Panc1 (cell line): ENCODE measurements at regions not wholly inside any gene's neighbourhood (a gene's known extent, or its start where the extent isn't known, plus 50 kb on each side); places are given as distances from the start of the nearest gene placed in this dataset.

Experiments
- ATAC-seq: fragments of 200-7000 bp; cut with Tn5 transposase; 2 replicates; pipeline ENCODE4 v1.9.1; 2020; ENCODE audit warnings: mild to moderate bottlenecking, moderate library complexity
- BruUV-seq: library from RNA; stranded (reverse); fragments of 400-500 nt; replicated peaks from 2 replicates; lab custom pipeline; 2021; lab: Mats Ljungman, UMichigan
- CTCF ChIA-PET: fragments of 300-600 bp; sonication (Branson Sonifier 250); formaldehyde crosslinking; loops from one replicate; lab custom pipeline; 2022; ENCODE audit warnings: antibody characterized with exemption; lab: Charles Lee
- POLR2A ChIA-PET: fragments of 300-600 bp; sonication (Branson Sonifier 250); formaldehyde crosslinking; loops from one replicate; lab custom pipeline; 2022; ENCODE audit warnings: antibody characterized with exemption; lab: Charles Lee
- DNase-seq: peaks from one replicate; pipeline ENCODE4 v3.0.0-alpha.2; 2010; ENCODE audit warnings: low read depth, low spot score
- H3K27ac ChIP-seq: 2 replicates; pipeline ENCODE4 v1.5.1; 2011; ENCODE audit warnings: mild to moderate bottlenecking, low read length, inconsistent platforms
- H3K27me3 ChIP-seq: fragments of 200-500 bp; sonication (Bioruptor generic); 2 replicates; pipeline ENCODE4 v1.6.0; 2014; ENCODE audit warnings: low read length, inconsistent platforms; ENCODE audit not compliant: control insufficient read depth, insufficient read depth
- H3K36me3 ChIP-seq: fragments of 200-500 bp; sonication (Bioruptor generic); 2 replicates; pipeline ENCODE4 v1.5.1; 2014; ENCODE audit warnings: inconsistent platforms, mild to moderate bottlenecking, low read length, moderate library complexity; ENCODE audit not compliant: control insufficient read depth, insufficient read depth
- H3K4me1 ChIP-seq: 2 replicates; pipeline ENCODE4 v1.5.1; 2011; ENCODE audit warnings: inconsistent platforms, mild to moderate bottlenecking, low read length, moderate library complexity; ENCODE audit not compliant: control insufficient read depth, insufficient read depth
- H3K4me3 ChIP-seq, 2 experiments: 2 replicates each; pipeline ENCODE4 v1.5.1; 2011 to 2012; ENCODE audit warnings: low read depth in 2 of 2, low read length in 2 of 2, mild to moderate bottlenecking in 2 of 2, inconsistent platforms in 1 of 2, moderate library complexity in 1 of 2
- H3K9me3 ChIP-seq: fragments of 200-500 bp; sonication (Bioruptor generic); 2 replicates; pipeline ENCODE4 v1.5.1; 2014; ENCODE audit warnings: low read depth, mild to moderate bottlenecking, inconsistent platforms, low read length, moderate library complexity; ENCODE audit not compliant: control insufficient read depth, insufficient read depth
- POLR2AphosphoS5 ChIP-seq: IDR thresholded peaks from 2 replicates; pipeline ENCODE4 v1.6.1; 2012; ENCODE audit warnings: mild to moderate bottlenecking, low read depth, low read length, moderate library complexity
- SIN3A ChIP-seq: IDR thresholded peaks from 2 replicates; pipeline ENCODE4 v1.6.1; 2012; ENCODE audit warnings: low read depth, mild to moderate bottlenecking, low read length, moderate library complexity, borderline replicate concordance; ENCODE audit not compliant: insufficient read depth
- TCF7L2 ChIP-seq: IDR thresholded peaks from 2 replicates; pipeline ENCODE4 v1.6.1; 2011; ENCODE audit warnings: mild to moderate bottlenecking, low read depth, low read length, inconsistent platforms
- in situ Hi-C: cut with HindIII; loops from 2 replicates; pipeline ENCODE4 v1.10.0; 2016; ENCODE audit warnings: low sequenced_read_pairs, low pct_unique_long_range_greater_than_20kb
- intact Hi-C: fragments of 100-400 bp; cut with micrococcal nuclease; formaldehyde crosslinking; loops from one replicate; pipeline ENCODE4 v1.10.0; 2022; ENCODE audit not compliant: unreplicated experiment
- TF ChIP-seq, protein P1 (sequence below), 2 experiments: IDR thresholded peaks; 2 replicates each; pipeline ENCODE4 v1.6.1; 2011 to 2012; ENCODE audit warnings: low read depth in 2 of 2, control low read depth in 1 of 2, low read length in 1 of 2, mild to moderate bottlenecking in 1 of 2, moderate library complexity in 1 of 2; ENCODE audit not compliant: insufficient read depth in 1 of 2
- TF ChIP-seq, protein P2 (sequence below): fragments of 450-650 bp; IDR thresholded peaks from 2 replicates; pipeline ENCODE4 v1.5.1; 2017; ENCODE audit warnings: mild to moderate bottlenecking

DNA sequence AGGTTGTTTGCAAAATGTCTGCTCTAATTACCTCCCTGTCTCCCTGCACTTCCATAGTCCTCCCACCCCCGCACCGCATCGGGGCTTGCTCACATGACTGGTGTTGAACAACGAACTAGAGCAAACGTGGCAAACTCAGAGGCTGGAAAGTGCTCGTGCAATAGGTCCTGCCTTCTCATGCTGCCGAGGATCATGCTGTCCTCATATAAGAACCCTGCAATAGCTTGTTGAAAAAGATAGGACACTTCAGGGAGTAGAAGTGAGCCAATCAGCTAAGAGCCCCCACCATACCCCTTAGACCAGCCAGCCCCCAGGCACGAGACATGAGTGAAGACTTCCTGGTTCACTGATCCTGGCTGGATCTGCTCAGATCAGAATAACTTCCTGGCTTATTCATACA lies 219.2 kb downstream of the C6orf118 start:
- intact Hi-C loops (no loop called here), in situ Hi-C loops (no loop called here)
- no peaks in the 10 kb centered on the region for H3K27me3 ChIP-seq
- POLR2A ChIA-PET, result no interaction called here
- no peaks in the 10 kb centered on the region for H3K4me1 ChIP-seq
- TF ChIP-seq, protein P1, sequence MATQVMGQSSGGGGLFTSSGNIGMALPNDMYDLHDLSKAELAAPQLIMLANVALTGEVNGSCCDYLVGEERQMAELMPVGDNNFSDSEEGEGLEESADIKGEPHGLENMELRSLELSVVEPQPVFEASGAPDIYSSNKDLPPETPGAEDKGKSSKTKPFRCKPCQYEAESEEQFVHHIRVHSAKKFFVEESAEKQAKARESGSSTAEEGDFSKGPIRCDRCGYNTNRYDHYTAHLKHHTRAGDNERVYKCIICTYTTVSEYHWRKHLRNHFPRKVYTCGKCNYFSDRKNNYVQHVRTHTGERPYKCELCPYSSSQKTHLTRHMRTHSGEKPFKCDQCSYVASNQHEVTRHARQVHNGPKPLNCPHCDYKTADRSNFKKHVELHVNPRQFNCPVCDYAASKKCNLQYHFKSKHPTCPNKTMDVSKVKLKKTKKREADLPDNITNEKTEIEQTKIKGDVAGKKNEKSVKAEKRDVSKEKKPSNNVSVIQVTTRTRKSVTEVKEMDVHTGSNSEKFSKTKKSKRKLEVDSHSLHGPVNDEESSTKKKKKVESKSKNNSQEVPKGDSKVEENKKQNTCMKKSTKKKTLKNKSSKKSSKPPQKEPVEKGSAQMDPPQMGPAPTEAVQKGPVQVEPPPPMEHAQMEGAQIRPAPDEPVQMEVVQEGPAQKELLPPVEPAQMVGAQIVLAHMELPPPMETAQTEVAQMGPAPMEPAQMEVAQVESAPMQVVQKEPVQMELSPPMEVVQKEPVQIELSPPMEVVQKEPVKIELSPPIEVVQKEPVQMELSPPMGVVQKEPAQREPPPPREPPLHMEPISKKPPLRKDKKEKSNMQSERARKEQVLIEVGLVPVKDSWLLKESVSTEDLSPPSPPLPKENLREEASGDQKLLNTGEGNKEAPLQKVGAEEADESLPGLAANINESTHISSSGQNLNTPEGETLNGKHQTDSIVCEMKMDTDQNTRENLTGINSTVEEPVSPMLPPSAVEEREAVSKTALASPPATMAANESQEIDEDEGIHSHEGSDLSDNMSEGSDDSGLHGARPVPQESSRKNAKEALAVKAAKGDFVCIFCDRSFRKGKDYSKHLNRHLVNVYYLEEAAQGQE (IDR thresholded peaks at IDR 0.05; ENCODE audit: insufficient read depth in 1 of 2, low read depth in 2 of 2, low read length in 1 of 2), result no peak
- TF ChIP-seq, protein P2, sequence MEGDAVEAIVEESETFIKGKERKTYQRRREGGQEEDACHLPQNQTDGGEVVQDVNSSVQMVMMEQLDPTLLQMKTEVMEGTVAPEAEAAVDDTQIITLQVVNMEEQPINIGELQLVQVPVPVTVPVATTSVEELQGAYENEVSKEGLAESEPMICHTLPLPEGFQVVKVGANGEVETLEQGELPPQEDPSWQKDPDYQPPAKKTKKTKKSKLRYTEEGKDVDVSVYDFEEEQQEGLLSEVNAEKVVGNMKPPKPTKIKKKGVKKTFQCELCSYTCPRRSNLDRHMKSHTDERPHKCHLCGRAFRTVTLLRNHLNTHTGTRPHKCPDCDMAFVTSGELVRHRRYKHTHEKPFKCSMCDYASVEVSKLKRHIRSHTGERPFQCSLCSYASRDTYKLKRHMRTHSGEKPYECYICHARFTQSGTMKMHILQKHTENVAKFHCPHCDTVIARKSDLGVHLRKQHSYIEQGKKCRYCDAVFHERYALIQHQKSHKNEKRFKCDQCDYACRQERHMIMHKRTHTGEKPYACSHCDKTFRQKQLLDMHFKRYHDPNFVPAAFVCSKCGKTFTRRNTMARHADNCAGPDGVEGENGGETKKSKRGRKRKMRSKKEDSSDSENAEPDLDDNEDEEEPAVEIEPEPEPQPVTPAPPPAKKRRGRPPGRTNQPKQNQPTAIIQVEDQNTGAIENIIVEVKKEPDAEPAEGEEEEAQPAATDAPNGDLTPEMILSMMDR, result no peak
- TF ChIP-seq SIN3A, result no peak
- no peak for TF ChIP-seq TCF7L2
- no peak for TF ChIP-seq POLR2AphosphoS5
- no peak for DNase-seq
- H3K36me3 ChIP-seq, result no peaks in the 10 kb centered on the region
- no TSS peak for BruUV-seq
- no peak for ATAC-seq
- no peak overlapping the region for H3K27ac ChIP-seq
- no peaks in the 10 kb centered on the region for H3K9me3 ChIP-seq
- CTCF ChIA-PET, result no interaction called here
- H3K4me3 ChIP-seq, result no peak overlapping the region

DNA sequence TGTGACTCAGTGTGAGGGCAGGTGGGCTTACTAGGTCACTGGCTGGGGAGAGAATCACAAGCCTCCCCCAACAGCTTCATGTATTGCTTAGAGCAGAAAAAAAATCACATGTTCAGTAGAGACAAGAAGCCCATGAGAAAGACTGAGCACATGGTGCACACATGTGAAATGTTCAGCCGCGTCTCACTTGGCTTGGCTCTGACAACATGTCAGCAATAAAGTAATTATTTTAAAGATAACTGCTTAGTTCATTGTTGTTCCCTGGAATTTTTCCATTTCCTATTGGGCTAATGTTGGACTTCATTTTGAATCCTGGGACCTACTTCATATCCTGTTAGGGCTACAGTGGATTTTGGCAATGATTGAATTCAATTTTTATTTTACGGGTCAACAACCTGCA lies 222.6 kb downstream of the C6orf118 start:
- intact Hi-C loops, result no loop called here
- Histone ChIP-seq H3K4me3 (no peak overlapping the region), H3K4me1 (no peaks in the 10 kb centered on the region), H3K27me3 (no peaks in the 10 kb centered on the region), H3K36me3 (no peaks in the 10 kb centered on the region), H3K9me3 (no peaks in the 10 kb centered on the region), H3K27ac (no peak overlapping the region)
- TF ChIP-seq SIN3A (no peak), POLR2AphosphoS5 (no peak), TCF7L2 (no peak)
- TF ChIP-seq, protein P2, result no peak
- TF ChIP-seq, protein P1 (IDR thresholded peaks at IDR 0.05; ENCODE audit: insufficient read depth in 1 of 2, low read depth in 2 of 2, low read length in 1 of 2), result no peak
- ChIA-PET POLR2A (no interaction called here), CTCF (no interaction called here)
- in situ Hi-C loops, result no loop called here
- no TSS peak for BruUV-seq
- ATAC-seq, result no peak
- no peak for DNase-seq
